ENCODE measurements at regions not wholly inside any gene's neighbourhood (a gene's known extent, or its start where the extent isn't known, plus 50 kb on each side); places are given as distances from the start of the nearest gene placed in this dataset.

DNA sequence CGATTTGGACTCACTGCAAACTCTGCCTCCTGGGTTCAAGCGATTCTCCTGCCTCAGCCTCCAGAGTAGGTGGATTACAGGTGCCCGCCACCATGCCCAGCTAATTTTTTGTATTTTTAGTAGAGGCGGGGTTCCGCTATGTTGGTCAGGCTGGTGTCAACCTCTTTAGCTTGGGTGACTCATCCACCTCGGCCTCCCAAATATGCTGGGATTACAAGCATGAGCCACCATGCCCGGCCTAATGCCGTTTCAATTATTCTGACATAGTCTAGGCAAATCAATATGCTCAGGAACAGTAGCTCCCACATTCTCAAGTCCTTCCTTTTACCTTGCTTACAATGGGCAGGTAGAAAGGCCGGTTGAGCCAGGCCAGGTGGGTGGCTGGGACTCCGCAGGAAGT is 82.0 kb upstream of the EEA1 start:
- DNase-seq (ENCODE audit: low read depth in 1 of 2, low spot score in 1 of 2): no peak

DNA sequence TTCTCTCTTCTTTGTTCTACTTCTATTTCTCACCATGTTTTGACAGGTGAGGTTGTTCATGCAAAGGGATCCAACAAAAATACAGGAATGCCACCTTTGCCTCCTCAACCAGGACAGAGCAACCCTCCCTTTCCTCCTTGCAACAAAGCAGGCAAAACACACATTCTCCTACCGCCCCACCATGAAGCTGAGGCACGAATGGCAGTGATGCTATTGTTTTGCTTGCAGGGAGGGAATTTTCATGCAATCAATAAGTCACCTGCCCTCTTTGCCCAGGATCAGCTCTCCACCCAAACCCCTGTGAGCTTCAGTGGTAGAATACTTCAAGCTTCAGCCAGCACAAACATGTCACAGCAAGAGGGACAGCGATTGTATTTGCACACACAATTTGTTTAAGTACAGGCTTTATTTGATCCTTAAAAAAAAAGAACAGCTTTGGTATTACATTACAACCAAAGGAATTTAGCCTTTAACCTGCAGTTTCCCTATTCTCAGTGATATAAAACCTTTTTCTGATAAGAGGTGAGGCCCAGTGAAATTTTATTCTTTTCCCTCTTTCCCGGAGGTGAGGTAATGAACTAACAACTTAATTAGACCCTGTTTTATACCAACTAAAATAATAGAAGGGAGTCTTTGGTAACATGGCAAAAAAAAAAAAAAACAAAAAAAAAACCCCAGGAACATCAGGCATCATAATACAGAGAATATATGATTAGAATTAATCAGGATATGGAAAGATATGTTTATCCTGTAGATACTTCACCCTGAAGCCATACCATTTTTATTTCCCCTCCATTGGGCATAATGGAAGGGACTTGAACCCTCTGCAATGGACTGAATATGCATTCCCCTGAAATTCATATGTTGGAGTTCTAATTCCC is 87.0 kb upstream of the EEA1 start:
- no peak for DNase-seq (ENCODE audit: low read depth in 1 of 2, low spot score in 1 of 2)

DNA sequence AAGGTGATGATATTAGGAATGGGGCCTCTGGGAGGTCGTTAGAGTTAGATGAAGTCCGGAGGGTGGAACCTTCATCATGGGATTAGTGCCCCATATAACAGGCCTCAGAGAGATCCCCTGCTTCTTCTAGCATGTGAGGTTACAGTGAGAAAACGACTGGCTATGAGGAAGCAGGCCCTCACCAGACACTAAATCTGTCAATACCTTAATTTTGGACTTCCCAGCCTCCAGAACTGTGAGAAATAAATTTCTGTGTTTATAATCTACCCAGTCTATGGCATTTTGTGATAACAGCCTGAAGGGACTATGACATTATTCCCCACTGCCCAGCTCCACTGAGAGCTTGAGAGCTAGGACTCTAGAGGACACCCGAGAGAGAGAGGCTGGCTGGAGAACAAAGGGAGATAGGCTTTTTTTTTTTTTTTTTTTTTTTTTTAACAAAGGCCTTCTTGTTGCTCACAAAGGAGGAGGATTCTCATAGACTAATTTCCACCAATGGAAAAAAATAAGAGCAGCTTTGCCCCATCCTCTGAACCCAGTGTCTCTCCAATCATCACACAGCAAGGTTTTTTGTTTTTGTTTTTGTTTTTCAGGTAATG is 87.8 kb upstream of the EEA1 start:
- no peak for DNase-seq (ENCODE audit: low read depth in 1 of 2, low spot score in 1 of 2)

DNA sequence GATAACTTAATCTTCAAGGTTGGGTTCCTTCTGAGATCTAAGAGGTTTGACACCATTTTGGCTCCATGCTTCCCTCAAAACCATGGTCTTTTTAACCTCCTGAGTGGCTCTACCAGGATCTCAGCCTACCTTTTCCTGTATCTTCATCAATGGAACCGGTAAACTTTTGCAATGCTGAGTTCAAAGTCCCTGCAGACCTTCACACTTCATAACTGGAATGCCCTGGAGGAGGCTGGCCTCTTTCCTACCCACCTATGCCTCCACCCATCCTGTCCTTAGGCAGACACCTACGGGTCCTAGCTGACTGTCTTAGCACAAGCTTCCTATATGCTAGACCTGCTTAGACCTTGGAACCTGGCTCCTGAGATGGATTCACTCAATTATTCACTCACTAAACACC is 89.5 kb upstream of the EEA1 start:
- DNase-seq (ENCODE audit: low read depth in 1 of 2, low spot score in 1 of 2): no peak

DNA sequence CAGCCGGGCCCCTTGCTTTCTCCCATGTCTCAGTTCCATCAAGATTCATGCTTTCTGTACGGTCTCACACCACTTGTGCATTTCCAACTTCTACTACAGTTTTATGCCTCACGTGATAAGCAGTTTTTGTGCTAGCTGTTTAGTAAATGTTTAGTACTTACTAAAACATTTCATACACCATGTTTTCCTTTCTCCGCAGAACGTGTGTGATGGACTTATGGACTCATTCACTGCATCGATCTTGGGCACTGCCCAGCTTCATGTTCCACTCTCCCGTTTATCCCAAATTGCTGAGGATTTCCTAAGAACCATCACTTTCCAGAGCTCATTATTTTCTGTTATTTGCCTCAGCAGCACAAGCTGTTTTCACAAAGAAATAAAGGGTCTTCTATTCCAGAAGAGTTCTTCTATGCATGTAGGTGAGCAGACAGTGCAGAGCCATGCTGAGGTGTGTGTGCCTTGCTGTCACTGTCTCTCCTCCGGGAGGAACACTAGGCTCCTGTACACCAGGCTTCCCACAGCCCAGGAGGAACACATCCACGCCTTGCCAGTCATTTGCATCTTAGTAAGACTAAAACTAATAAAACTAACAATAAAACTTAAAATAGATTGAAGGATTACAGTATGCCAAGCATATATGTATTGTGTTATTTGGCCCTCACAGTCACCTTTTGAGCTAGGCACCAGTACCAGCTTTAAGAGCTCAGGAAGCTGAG is 90.3 kb upstream of the EEA1 start:
- no peak for DNase-seq (ENCODE audit: low read depth in 1 of 2, low spot score in 1 of 2)

DNA sequence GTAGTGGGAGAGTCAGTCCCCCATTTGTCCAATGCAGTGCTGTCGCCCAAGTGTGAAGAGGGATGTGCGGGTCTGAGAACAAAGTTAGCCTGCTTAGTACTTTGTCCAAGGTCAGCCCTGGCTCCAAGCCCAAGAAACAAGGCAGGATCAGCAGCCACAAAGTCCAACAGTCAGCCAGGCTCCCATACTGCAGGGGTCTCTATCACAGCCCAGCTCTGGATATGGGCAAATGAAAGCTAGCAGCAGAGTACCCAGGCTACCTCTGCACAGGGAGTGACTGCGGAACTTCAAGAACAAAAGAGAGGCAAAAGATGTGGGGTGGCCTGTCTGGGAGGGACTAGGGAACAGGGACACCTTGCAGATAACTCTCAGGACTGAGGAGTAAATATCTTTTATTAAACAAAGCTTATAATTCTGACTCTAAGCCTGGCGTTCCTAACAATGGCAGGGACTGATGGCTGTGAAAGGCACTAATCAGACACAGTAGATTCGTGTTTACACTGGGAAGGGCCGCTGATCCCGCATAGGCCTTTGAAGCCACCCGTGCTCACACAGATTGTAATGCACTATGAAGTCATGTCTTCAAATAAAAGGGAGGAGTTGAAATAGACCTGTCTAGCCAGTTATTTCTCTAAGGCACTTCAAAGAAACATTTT is 91.0 kb upstream of the EEA1 start:
- no peak for DNase-seq (ENCODE audit: low read depth in 1 of 2, low spot score in 1 of 2)

DNA sequence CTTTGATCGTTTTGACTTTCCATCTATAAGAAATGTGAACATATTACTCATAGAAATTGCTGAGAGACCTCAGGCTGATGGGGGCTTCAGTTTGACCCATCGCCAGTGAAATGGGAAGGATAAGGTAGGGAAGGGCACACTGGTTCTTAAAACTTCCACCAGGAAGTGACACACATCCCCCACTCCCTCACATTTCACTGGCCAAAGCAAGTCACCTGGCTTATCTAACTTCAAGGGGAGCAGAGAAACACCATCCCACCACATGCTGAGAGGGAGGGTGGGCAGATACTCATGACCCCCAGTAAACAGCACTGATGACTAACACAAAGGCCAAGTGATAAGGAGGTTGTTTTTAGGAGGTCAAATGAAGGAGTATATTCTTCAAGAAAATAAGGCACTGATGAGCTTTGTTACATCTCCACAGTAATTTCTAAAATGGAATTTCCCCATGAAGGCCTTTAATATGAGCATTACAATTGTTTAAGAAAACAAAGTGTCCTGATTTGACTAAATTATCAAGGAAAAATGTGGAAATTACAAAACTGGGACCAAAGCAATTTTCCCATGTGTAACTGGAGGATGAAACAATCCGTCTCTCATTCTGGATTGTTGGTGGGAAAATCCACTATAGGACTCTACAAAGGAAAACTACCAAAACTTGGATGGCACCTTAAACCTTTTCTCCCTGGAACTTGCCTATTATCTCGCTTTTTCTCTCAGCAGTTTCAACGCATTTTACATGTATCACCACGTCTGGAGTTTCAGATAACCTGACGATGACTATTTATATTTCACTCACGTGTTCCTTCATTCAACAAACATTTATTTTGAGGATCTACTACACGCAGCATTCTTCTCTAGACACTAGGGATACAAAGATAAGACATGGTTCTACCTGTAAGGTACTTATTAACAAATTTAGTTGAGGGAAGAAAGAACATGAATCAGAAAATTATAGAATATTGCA is 91.8 kb upstream of the EEA1 start:
- DNase-seq (ENCODE audit: low read depth in 1 of 2, low spot score in 1 of 2): no peak

DNA sequence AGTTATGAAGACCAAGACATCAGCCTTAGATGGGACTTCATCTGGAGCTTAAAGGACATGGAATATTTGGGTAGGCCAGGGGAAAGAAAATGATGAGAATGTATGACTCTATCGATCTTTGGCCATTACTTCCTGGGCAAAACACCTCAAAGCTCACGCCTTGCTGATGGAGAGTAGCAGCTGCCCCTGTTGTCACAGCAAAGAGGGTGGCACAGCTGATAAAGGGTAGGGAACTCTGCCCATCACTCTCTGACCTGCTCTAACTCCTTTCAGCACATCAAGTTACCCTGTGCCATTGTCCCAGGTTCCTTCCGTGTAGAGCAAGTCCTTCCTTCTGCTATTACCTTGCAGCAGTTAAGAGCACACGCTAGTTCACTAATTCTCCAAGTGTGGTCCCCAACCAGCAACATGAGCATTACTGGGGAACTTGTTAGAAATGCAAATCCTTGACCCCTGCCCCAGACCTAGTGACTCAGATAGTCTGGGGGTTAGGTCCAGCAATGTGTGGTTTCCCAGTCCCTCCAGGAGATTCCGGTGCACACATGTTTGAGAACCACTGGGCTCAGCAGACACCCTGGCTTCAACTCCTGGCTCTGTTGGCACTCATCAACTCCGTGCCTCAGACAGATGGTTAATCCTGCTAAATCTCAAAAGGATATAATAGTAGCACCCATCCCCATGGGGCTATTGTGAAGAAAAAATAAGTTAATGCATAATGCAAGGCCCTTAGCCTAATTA is 93.7 kb upstream of the EEA1 start:
- DNase-seq (ENCODE audit: low read depth in 1 of 2, low spot score in 1 of 2): no peak

DNA sequence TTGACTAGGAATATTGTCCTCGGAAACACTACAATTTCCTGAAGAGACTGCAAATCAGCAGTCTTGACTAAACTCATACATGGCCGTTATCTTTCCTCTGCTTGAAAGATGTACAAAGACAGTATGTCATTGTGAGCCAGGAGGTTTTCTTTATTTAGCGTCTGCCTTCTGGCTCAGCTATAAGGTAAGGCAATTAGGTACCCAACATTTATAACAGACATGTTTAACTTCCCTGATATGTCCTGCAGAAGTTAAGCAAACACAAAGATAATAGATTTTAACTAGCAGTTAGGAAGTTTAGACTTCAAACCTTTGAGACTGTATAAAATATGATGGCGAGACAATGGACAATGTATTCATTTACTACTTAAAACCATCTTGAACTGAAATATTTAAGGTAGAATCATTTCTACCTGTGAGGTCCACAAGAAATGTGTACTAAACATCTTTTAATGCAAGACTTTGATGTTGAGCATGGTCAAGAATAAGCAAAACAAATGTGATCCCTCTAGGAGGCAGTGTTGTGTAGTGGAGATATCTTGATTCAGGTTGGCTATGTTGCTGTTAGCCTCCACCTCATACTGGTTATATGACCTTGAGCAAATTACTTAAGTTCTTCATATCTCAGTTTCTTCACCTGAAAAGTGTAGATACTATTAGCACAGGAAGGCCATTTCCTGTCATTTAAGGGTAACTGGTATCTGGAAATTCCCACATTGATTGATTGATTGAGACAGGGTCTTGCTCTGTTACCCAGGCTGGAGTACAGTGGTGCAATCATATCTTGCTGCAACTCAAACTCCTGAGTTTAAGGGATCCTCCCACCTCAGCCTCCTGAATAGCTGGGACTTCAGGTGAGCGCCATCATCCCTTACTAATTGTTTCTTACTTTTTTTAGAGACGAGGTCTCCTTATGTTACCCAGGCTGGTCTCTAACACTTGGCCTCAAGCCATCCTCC is 96.3 kb upstream of the EEA1 start:
- no peak for DNase-seq (ENCODE audit: low read depth in 1 of 2, low spot score in 1 of 2)

DNA sequence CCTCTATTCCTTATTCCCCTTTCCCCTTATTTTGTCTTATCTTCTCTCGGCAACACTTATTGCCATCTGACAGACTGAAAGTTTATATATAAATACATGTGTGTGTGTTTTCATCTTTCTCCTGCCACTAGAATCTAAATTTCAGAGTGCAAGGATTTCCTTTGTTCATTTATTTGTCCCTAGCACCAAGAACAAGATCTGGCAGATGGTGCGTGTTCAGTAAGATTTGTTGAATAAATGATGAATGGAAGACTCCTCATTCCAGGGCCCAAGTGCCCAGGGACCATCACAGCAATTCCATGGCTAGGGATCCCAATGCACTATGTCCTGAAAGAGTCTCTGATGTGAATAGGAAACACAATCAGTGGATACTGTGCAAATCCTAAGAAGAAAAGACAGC is 97.9 kb upstream of the EEA1 start:
- DNase-seq (ENCODE audit: low read depth in 1 of 2, low spot score in 1 of 2): no peak

DNA sequence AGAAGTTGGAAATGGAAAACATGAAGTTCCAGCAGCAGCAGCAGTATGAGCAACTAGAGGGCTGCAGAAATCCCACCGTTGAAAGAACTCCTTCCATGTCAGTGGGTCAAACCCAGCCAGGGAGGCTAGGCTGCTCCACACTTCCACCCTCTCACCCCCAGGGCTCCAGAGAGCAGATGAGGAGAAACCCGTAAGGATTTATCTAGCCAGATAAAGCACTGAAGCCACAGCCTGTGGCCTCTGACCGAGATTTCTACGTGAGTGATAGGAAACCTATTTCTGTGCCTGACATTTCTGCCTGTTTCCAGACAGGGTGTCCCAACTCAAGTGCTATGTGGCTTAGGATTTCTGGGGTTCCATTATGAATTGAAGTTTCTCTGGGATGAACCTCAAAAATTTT is 100.0 kb upstream of the EEA1 start:
- no peak for DNase-seq (ENCODE audit: low read depth in 1 of 2, low spot score in 1 of 2)

DNA sequence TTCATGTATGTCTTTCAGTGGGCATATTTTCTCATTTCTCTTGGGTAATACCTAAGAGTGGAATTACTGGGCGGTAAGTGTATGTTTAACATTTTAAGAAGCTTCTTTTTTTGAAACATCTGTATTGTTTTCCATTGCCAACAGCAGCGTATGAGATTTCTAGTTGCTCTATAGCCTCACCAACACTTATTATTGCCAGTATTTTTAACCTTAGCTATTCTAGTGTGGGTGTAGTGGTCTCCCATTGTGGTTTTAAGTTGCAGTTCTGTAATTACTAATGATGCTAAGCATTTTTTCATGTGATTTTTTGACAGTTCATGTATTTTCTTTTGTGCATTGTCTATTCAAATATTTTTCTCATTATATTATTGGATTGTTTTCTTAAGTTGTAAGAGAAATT is 101.9 kb upstream of the EEA1 start:
- no peak for DNase-seq (ENCODE audit: low read depth in 1 of 2, low spot score in 1 of 2)

DNA sequence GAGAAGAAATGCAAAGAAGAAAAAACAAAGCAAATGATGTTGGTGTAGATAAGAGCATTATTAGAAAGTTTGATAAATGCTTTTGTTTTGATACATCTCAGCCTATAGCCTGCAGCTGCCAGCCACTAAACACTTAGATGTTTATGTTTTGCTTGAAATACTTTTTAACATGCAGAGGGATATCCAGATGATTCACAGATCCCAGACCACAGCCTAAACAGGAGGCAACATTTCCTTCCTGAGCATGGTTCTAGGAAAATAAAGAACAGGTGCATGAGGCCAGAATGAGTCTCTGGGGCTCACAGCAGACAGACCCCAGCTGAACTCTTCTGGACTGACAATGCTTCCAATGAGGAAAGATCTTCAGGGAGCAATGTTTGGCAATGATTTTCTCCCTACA is 103.7 kb upstream of the EEA1 start:
- no peak for DNase-seq (ENCODE audit: low read depth in 1 of 2, low spot score in 1 of 2)

DNA sequence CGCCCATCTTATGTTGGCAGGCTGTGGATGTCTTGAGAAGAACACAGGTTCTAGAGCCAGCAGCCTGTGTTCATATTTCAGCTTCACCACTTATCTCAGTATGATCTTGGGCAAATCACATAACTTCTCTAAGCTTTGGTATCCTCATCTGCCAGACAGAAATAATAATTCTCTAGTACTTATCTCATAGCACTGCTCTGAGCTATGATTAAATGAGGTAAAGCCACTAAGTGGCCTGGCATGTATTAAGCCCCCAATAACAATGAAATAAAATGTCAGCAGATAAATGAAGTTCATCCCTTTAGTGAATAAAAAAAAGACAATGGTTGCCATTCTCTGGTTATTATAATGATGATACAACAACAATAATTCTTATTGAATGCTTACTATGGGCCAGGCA is 104.9 kb upstream of the EEA1 start:
- DNase-seq (ENCODE audit: low read depth in 1 of 2, low spot score in 1 of 2): no peak

DNA sequence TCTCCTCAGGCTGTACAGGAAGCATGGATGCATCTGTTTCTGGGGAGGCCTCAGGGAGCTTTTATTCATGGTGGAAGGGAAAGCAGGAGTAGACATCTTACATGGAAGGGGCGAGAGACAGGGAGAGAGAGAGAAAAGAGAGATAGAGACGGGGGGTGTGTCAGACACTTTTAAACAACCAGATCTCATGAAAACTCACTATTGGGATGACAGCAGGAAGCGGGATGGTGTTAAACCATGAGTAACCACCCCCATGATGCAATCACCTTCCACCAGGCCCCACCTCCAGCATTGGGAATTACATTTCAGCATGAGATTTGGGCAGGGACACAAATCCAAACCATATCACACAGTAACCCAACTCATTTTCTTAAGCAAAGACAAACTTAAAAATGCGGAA is 110.0 kb upstream of the EEA1 start:
- DNase-seq (ENCODE audit: low read depth in 1 of 2, low spot score in 1 of 2): no peak

DNA sequence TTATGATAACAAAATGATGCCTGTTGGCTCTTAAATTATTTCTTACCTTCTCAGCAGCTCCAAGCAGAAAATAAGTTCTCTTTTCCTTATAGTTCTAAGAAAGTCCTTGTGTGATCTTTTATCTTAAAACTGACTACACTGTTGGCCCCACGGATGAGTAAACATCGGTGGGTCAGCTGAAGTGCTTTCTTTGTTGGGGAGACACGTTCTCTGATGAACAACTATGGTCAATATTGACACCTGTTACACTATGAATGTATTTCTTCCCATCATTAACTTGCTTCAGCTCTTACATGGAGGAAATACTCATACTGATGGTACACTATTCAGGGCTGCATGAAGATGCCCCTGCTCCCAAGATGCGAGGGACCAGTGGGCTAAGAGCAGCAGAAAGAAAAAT is 110.8 kb upstream of the EEA1 start:
- DNase-seq (ENCODE audit: low read depth in 1 of 2, low spot score in 1 of 2): no peak

DNA sequence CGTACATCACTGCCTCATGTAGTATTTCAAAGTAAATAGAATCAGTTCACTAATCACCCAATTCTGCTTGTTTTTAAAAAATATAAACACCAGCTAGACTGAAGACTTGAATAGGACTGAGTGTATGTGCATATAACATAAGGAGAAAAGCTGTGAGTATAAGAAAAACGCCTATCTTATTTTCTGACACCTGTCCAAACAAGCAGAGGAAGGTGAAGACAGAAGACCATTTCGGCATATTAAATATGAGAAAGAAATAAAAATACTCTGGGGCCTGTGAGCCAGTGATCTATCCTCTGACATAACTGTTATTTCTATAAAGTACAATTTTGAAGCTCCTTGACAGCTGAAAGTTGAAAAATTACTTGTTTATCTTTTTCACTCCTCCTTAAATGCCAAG is 111.3 kb upstream of the EEA1 start:
- DNase-seq (ENCODE audit: low read depth in 1 of 2, low spot score in 1 of 2): no peak

DNA sequence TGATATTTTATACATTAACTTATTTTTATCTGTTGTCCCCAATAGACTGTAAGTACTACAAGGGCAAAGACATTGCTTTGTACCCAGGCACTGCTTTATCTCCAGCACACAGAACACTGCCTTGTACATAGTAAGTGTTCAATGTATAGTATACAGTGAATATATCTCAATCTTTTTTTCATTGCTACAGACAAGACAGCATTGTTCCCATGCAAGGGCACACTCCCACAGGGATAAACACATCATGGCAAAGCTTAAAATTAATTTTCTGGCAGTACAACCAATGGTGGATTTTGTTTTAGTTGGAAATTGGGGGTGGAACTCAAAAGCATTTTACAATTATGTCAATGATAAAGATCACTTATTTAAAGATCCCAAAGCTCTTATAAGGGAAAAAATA is 112.3 kb upstream of the EEA1 start:
- DNase-seq (ENCODE audit: low read depth in 1 of 2, low spot score in 1 of 2): no peak

DNA sequence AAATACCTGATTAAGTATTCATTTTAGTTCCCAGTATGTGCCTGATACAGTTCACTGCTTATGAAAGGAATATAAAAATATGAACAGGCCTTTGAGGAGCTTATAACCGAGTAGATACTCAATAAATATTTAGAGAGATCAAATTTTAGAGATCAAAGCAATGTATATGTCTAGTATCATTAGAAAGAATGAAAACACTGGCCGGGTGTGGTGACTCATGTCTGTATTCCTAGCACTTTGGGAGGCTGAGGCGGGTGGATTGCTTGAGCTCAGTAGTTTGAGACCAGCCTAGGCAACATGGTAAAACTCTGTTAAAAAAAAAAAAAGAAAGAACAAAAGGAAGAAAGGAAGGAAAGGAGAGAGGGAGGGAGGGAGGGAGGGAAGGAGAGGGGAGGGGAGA is 113.2 kb upstream of the EEA1 start:
- DNase-seq (ENCODE audit: low read depth in 1 of 2, low spot score in 1 of 2): no peak

Data from activated T-helper 1 cell treated with anti-CD3 and anti-CD28 coated beads, Interleukin-2, amount 50 U/mL, for 16 hours (primary cell).